SK-N-MC (cell line): ENCODE measurements at regions not wholly inside any gene's neighbourhood (a gene's known extent, or its start where the extent isn't known, plus 50 kb on each side); places are given as distances from the start of the nearest gene placed in this dataset.

Experiments used
- DNase-seq: peaks from one replicate; pipeline ENCODE4 v3.0.0-alpha.2; 2011; ENCODE audit warnings: low read depth, low spot score
- H3K27ac ChIP-seq: fragments of 200-600 bp; sonication (generic); 2 replicates; pipeline ENCODE4 v1.5.1; 2016; ENCODE audit warnings: mixed run types
- H3K36me3 ChIP-seq: fragments of 200-600 bp; sonication (generic); 2 replicates; pipeline ENCODE4 v1.6.1; 2017; ENCODE audit warnings: antibody characterized with exemption, low read length, mixed read lengths; ENCODE audit not compliant: insufficient read depth
- H3K4me3 ChIP-seq: fragments of 200-600 bp; sonication (generic); 2 replicates; pipeline ENCODE4 v1.5.1; 2016
- H3K9ac ChIP-seq: fragments of 200-600 bp; sonication (generic); 2 replicates; pipeline ENCODE4 v1.8.0; 2017; ENCODE audit warnings: mixed run types, mixed read lengths; ENCODE audit not compliant: insufficient read length
- H3K9me3 ChIP-seq: fragments of 200-600 bp; sonication (generic); 2 replicates; pipeline ENCODE4 v1.6.1; 2017; ENCODE audit warnings: low read depth, mild to moderate bottlenecking, antibody characterized with exemption, low read length, moderate library complexity, mixed read lengths
- EZH2 ChIP-seq: fragments of 200-600 bp; sonication (generic); IDR thresholded peaks from one replicate; pipeline ENCODE4 v1.6.1; 2017; ENCODE audit warnings: antibody characterized with exemption
- FOXP2 ChIP-seq: optimal IDR thresholded peaks from 2 replicates; pipeline ENCODE3; 2011; ENCODE audit warnings: mild to moderate bottlenecking, moderate library complexity; ENCODE audit not compliant: insufficient read depth; ENCODE audit errors: extremely low read length, control extremely low read depth
- POLR2AphosphoS5 ChIP-seq: IDR thresholded peaks from 2 replicates; pipeline ENCODE4 v1.6.1; 2012; ENCODE audit warnings: mild to moderate bottlenecking, low read depth, low read length, borderline replicate concordance

- Histone ChIP-seq H3K27ac (no peak overlapping the region), H3K9ac (no peak overlapping the region), H3K4me3 (no peak overlapping the region), H3K36me3 (no peaks in the 10 kb centered on the region), H3K9me3 (no peaks in the 10 kb centered on the region)
- TF ChIP-seq FOXP2 (no peak), POLR2AphosphoS5 (no peak), EZH2 (no peak)
- no peak for DNase-seq
Measured at GRCh38 chr11:116085031-116085635, 580.9 kb upstream of the CADM1 start.

- TF ChIP-seq POLR2AphosphoS5: no peak
- TF ChIP-seq EZH2: no peak
- TF ChIP-seq FOXP2: no peak
- H3K27ac ChIP-seq: no peak overlapping the region
- no peak overlapping the region for H3K4me3 ChIP-seq
- H3K36me3 ChIP-seq: no peaks in the 10 kb centered on the region
- DNase-seq: no peak
- no peaks in the 10 kb centered on the region for H3K9me3 ChIP-seq
- H3K9ac ChIP-seq: no peak overlapping the region
Measured at GRCh38 chr11:116084511-116084910, 580.3 kb upstream of the CADM1 start.

GRCh38 chr11:116082256-116082655 lies 578.0 kb upstream of the CADM1 start:
- Histone ChIP-seq H3K9ac (no peak overlapping the region), H3K9me3 (no peaks in the 10 kb centered on the region), H3K36me3 (no peaks in the 10 kb centered on the region), H3K4me3 (no peak overlapping the region), H3K27ac (no peak overlapping the region)
- no peak for DNase-seq
- no peak for TF ChIP-seq EZH2
- no peak for TF ChIP-seq FOXP2
- TF ChIP-seq POLR2AphosphoS5: no peak

GRCh38 chr11:116079580-116079979 lies 575.4 kb upstream of the CADM1 start:
- Histone ChIP-seq H3K4me3 (no peak overlapping the region), H3K9me3 (no peaks in the 10 kb centered on the region), H3K27ac (no peak overlapping the region), H3K36me3 (no peaks in the 10 kb centered on the region), H3K9ac (no peak overlapping the region)
- TF ChIP-seq POLR2AphosphoS5: no peak
- no peak for TF ChIP-seq EZH2
- no peak for TF ChIP-seq FOXP2
- DNase-seq: no peak

GRCh38 chr11:116078101-116078591 lies 573.9 kb upstream of the CADM1 start:
- Histone ChIP-seq H3K36me3 (no peaks in the 10 kb centered on the region), H3K27ac (no peak overlapping the region), H3K9ac (no peak overlapping the region), H3K9me3 (no peaks in the 10 kb centered on the region), H3K4me3 (no peak overlapping the region)
- DNase-seq: no peak
- TF ChIP-seq FOXP2 (no peak), EZH2 (no peak), POLR2AphosphoS5 (no peak)

GRCh38 chr11:116077092-116077491 lies 572.9 kb upstream of the CADM1 start:
- no peaks in the 10 kb centered on the region for H3K36me3 ChIP-seq
- H3K9me3 ChIP-seq: no peaks in the 10 kb centered on the region
- TF ChIP-seq POLR2AphosphoS5: no peak
- TF ChIP-seq FOXP2: no peak
- no peak for TF ChIP-seq EZH2
- no peak overlapping the region for H3K4me3 ChIP-seq
- no peak overlapping the region for H3K9ac ChIP-seq
- no peak for DNase-seq
- H3K27ac ChIP-seq: no peak overlapping the region

GRCh38 chr11:116073854-116074837 lies 569.9 kb upstream of the CADM1 start:
- no peaks in the 10 kb centered on the region for H3K9me3 ChIP-seq
- H3K27ac ChIP-seq: no peak overlapping the region
- no peak overlapping the region for H3K4me3 ChIP-seq
- TF ChIP-seq EZH2 (no peak), POLR2AphosphoS5 (no peak), FOXP2 (no peak)
- no peak overlapping the region for H3K9ac ChIP-seq
- H3K36me3 ChIP-seq: no peaks in the 10 kb centered on the region
- no peak for DNase-seq

- Histone ChIP-seq H3K36me3 (no peaks in the 10 kb centered on the region), H3K9ac (no peak overlapping the region), H3K9me3 (no peaks in the 10 kb centered on the region), H3K4me3 (no peak overlapping the region), H3K27ac (no peak overlapping the region)
- TF ChIP-seq POLR2AphosphoS5: no peak
- no peak for DNase-seq
Measured at GRCh38 chr11:116072601-116073410, 568.6 kb upstream of the CADM1 start.
